ENCODE measurements at regions not wholly inside any gene's neighbourhood (a gene's known extent, or its start where the extent isn't known, plus 50 kb on each side); places are given as distances from the start of the nearest gene placed in this dataset.

DNA sequence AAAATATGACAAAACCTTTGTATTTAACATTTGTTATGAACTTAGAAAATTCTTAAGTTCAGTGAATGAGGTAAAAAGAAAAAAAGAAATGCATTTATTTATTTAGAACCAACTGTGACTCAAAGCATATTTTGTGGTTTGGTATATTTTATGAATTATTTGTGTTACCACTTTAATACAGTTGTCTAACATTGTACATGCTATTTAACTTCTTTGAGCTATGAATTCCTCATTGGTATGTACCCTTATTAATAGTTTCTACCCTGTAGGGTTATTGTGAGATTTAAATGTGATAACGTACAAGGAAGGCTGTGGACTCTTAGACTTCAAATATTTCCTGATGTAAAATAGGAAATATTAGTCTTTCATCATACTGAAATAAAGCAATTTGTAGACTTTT is 162.6 kb downstream of the MMUT start:
- no peak for TF ChIP-seq CTCF (IDR thresholded peaks at IDR 0.05 in 2 of 3, conservative IDR thresholded peaks at IDR 0.05 in 1 of 3; ENCODE audit: control insufficient read depth in 2 of 3, extremely low read depth in 1 of 3, insufficient read depth in 1 of 3, low read depth in 3 of 3, low read length in 3 of 3)
- TF ChIP-seq, protein P1, sequence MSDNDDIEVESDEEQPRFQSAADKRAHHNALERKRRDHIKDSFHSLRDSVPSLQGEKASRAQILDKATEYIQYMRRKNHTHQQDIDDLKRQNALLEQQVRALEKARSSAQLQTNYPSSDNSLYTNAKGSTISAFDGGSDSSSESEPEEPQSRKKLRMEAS (IDR thresholded peaks at IDR 0.05; ENCODE audit: low read depth, low read length): no peak
- TF ChIP-seq CHD2 (IDR thresholded peaks at IDR 0.05; ENCODE audit: borderline replicate concordance, low read depth, low read length): no peak
- TF ChIP-seq POU2F2 (IDR thresholded peaks at IDR 0.05; ENCODE audit: borderline replicate concordance, low read depth, low read length): no peak

Measured in GM12878 (cell line).